IMR-90 (cell line): ENCODE measurements at regions not wholly inside any gene's neighbourhood (a gene's known extent, or its start where the extent isn't known, plus 50 kb on each side); places are given as distances from the start of the nearest gene placed in this dataset.

Experiments
- ATAC-seq: fragments of 200-7000 bp; cut with Tn5 transposase; 2 replicates; pipeline ENCODE4 v1.9.1; 2020; ENCODE audit warnings: low read depth, mild to moderate bottlenecking, moderate library complexity
- BruUV-seq: library from RNA; stranded (reverse); fragments of 400-500 nt; replicated peaks from 2 replicates; lab custom pipeline; 2021; lab: Mats Ljungman, UMichigan
- CTCF ChIA-PET: fragments of 300-600 bp; formaldehyde crosslinking; extraction: SDS; loops from one replicate; lab custom pipeline; 2021; ENCODE audit warnings: antibody characterized with exemption; lab: Yijun Ruan, JAX
- POLR2A ChIA-PET: fragments of 300-600 bp; sonication (Branson Sonifier 250); formaldehyde crosslinking; loops from one replicate; lab custom pipeline; 2022; ENCODE audit warnings: antibody characterized with exemption; ENCODE audit not compliant: unreplicated experiment; lab: Charles Lee
- DNase-seq: peaks from one replicate; pipeline ENCODE4 v3.0.0; 2013
- H2AFZ ChIP-seq: replicated peaks from 2 replicates; pipeline ENCODE3; 2013; ENCODE audit warnings: low read length, mild to moderate bottlenecking; ENCODE audit not compliant: poor library complexity
- H2AK5ac ChIP-seq: 2 replicates; pipeline ENCODE4 v1.6.1; 2013; ENCODE audit warnings: low read depth, low read length, inconsistent platforms
- H2AK9ac ChIP-seq: replicated peaks from 2 replicates; pipeline ENCODE3; 2013; ENCODE audit warnings: mild to moderate bottlenecking, low read depth, low read length, moderate library complexity; ENCODE audit not compliant: poor library complexity
- H2BK120ac ChIP-seq: 2 replicates; pipeline ENCODE4 v1.6.1; 2013; ENCODE audit warnings: low read depth, low read length, inconsistent platforms
- H2BK15ac ChIP-seq: 3 replicates; pipeline ENCODE4 v1.6.1; 2013; ENCODE audit warnings: low read depth, low read length, inconsistent platforms
- H2BK20ac ChIP-seq: 2 replicates; pipeline ENCODE4 v1.6.1; 2013; ENCODE audit warnings: low read depth, mild to moderate bottlenecking, inconsistent platforms, low read length, moderate library complexity
- H2BK5ac ChIP-seq: 2 replicates; pipeline ENCODE4 v1.6.1; 2013; ENCODE audit warnings: mild to moderate bottlenecking, low read depth, low read length, inconsistent platforms; ENCODE audit not compliant: poor library complexity, severe bottlenecking
- H3K14ac ChIP-seq: replicated peaks from 2 replicates; pipeline ENCODE4 v1.6.1; 2013; ENCODE audit warnings: low read depth, low read length, inconsistent platforms
- H3K18ac ChIP-seq: 2 replicates; pipeline ENCODE4 v1.6.1; 2013; ENCODE audit warnings: low read depth, low read length, control low read depth
- H3K23ac ChIP-seq: 2 replicates; pipeline ENCODE4 v1.6.1; 2013; ENCODE audit warnings: low read depth, low read length, inconsistent platforms
- H3K27ac ChIP-seq: 2 replicates; pipeline ENCODE4 v1.5.1; 2013; ENCODE audit warnings: mild to moderate bottlenecking, control low read depth, low read length; ENCODE audit not compliant: insufficient read depth
- H3K27me3 ChIP-seq: 2 replicates; pipeline ENCODE4 v1.6.1; 2013; ENCODE audit warnings: low read length; ENCODE audit not compliant: control insufficient read depth, insufficient read depth
- H3K36me3 ChIP-seq: 2 replicates; pipeline ENCODE4 v1.6.1; 2013; ENCODE audit warnings: low read length, mixed read lengths; ENCODE audit not compliant: control insufficient read depth, insufficient read depth
- H3K4ac ChIP-seq: 2 replicates; pipeline ENCODE4 v1.6.1; 2013; ENCODE audit warnings: low read depth, low read length, inconsistent platforms
- H3K4me1 ChIP-seq: 2 replicates; pipeline ENCODE4 v1.6.1; 2013; ENCODE audit warnings: low read length, mixed read lengths; ENCODE audit not compliant: control insufficient read depth, insufficient read depth
- H3K4me2 ChIP-seq: 2 replicates; pipeline ENCODE4 v1.6.1; 2013; ENCODE audit warnings: low read depth, mild to moderate bottlenecking, control low read depth, low read length, moderate library complexity
- H3K4me3 ChIP-seq: 2 replicates; pipeline ENCODE4 v1.5.1; 2013; ENCODE audit warnings: low read depth, mild to moderate bottlenecking, control low read depth, low read length, moderate library complexity; ENCODE audit not compliant: insufficient read depth
- H3K56ac ChIP-seq: 2 replicates; pipeline ENCODE4 v1.6.1; 2013; ENCODE audit warnings: low read length, inconsistent platforms; ENCODE audit not compliant: insufficient read depth; ENCODE audit errors: extremely low read depth
- H3K79me1 ChIP-seq, 2 experiments: 2 replicates each; pipeline ENCODE4 v1.6.1; 2013; ENCODE audit warnings: low read length in 2 of 2, inconsistent platforms in 1 of 2, low read depth in 1 of 2
- H3K9ac ChIP-seq: 2 replicates; pipeline ENCODE4 v1.6.1; 2013; ENCODE audit warnings: low read depth, low read length, control low read depth
- H3K9me1 ChIP-seq: 2 replicates; pipeline ENCODE4 v1.6.1; 2013; ENCODE audit warnings: low read length, inconsistent platforms; ENCODE audit not compliant: insufficient read depth
- H3K9me3 ChIP-seq: 2 replicates; pipeline ENCODE4 v1.6.1; 2013; ENCODE audit warnings: low read length; ENCODE audit not compliant: control insufficient read depth, insufficient read depth
- H4K20me1 ChIP-seq: 2 replicates; pipeline ENCODE4 v1.6.1; 2013; ENCODE audit warnings: low read length, inconsistent platforms; ENCODE audit not compliant: insufficient read depth
- H4K5ac ChIP-seq: 2 replicates; pipeline ENCODE4 v1.6.1; 2013; ENCODE audit warnings: mild to moderate bottlenecking, low read depth, low read length, control low read depth
- H4K8ac ChIP-seq, 2 experiments: 2 replicates each; pipeline ENCODE4 v1.6.1; 2013; ENCODE audit warnings: low read depth in 2 of 2, low read length in 2 of 2, control low read depth in 1 of 2, inconsistent platforms in 1 of 2
- H4K91ac ChIP-seq: 2 replicates; pipeline ENCODE4 v1.6.1; 2013; ENCODE audit warnings: low read depth, low read length, inconsistent platforms; ENCODE audit not compliant: insufficient read depth
- RFX5 ChIP-seq: IDR thresholded peaks from 2 replicates; pipeline ENCODE4 v1.8.0; 2012; ENCODE audit warnings: low read depth, mild to moderate bottlenecking, low read length, moderate library complexity
- WGBS, 2 experiments: methylation state at CpG; one replicate each; pipeline versions ENCODE4 v1.1.5 to v1.1.7; 2013; ENCODE audit warnings: missing lambda C conversion rate in 2 of 2; ENCODE audit not compliant: insufficient read length in 1 of 2; ENCODE audit errors: extremely low coverage in 2 of 2; 5-methylcytosine and 5-hydroxymethylcytosine counted together
- dilution Hi-C: fragments of 300-500 bp; cut with HindIII; formaldehyde crosslinking; loops from one replicate; pipeline ENCODE4 v1.14.3; 2018; ENCODE audit warnings: low sequenced_read_pairs; ENCODE audit not compliant: unreplicated experiment
- in situ Hi-C: fragments of 300-500 bp; cut with MboI; formaldehyde crosslinking; loops from 3 replicates; pipeline ENCODE4 v1.14.3; 2019; ENCODE audit warnings: low sequenced_read_pairs, inconsistent platforms, mixed read lengths
- intact Hi-C: fragments of 100-400 bp; cut with micrococcal nuclease; formaldehyde crosslinking; loops from 2 replicates; pipeline ENCODE4 v1.10.0; 2022
- TF ChIP-seq, protein P1 (sequence below): conservative IDR thresholded peaks from 2 replicates; pipeline ENCODE4 v1.5.1; 2012; ENCODE audit warnings: mild to moderate bottlenecking, low read depth, low read length, improper control_type of control experiment
- TF ChIP-seq, protein P2 (sequence below): fragments of 150-350 bp; IDR thresholded peaks from 2 replicates; pipeline ENCODE4 v1.6.1; 2017; ENCODE audit warnings: mild to moderate bottlenecking, antibody characterized with exemption, low read length, low read depth

DNA sequence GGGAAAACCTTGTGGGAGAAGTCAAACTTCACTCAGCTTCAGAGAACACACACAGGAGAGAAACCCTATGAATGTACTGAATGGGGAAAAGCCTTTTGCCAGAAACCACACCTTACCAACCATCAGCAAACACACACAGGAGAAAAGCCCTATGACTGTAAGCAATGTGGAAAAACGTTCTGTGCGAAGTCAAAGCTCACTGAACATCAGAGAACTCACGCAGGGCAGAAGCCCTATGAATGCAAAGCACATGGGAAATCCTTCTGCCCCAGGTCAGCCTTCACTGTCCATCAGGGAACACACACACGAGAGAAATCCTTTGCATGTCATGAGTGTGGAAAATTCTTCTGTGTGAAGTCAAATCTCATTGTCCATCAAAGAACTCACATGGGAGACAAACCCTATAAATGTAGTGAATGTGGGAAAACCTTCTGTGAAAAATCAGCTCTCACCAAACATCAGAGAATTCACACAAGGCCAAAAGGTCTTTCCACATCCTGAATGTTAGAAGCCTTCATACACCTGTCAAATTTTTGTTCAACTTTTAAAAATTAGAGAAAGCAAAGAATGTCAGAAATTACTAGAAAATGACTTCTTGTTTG, 199.4 kb downstream of the SMIM20 start:
- ATAC-seq (no peak), DNase-seq (no peak)
- Histone ChIP-seq H4K8ac (no peak overlapping the region), H3K4ac (no peak overlapping the region), H3K14ac (no peak overlapping the region), H2BK15ac (no peak overlapping the region), H2BK120ac (no peak overlapping the region), H4K91ac (no peak overlapping the region), H3K23ac (no peak overlapping the region), H3K18ac (no peak overlapping the region), H3K9me1 (no peaks in the 10 kb centered on the region), H3K56ac (no peak overlapping the region), H2AFZ (no peak overlapping the region), H3K4me2 (no peak overlapping the region), H2AK9ac (no peak overlapping the region), H3K79me1 (no peaks in the 10 kb centered on the region), H3K36me3 (no peaks in the 10 kb centered on the region), H4K5ac (no peak overlapping the region), H3K4me1 (no peaks in the 10 kb centered on the region), H2BK5ac (no peak overlapping the region), H3K9me3 (peaks cover 33% of the 10 kb centered on the region), H2AK5ac (no peak overlapping the region), H3K4me3 (no peak overlapping the region), H3K9ac (no peak overlapping the region), H2BK20ac (no peak overlapping the region), H3K27me3 (peaks cover 3% of the 10 kb centered on the region), H3K27ac (no peak overlapping the region), H4K20me1 (no peaks in the 10 kb centered on the region)
- no TSS peak for BruUV-seq
- intact Hi-C loops: no loop called here
- no peak for TF ChIP-seq RFX5
- TF ChIP-seq, protein P1, sequence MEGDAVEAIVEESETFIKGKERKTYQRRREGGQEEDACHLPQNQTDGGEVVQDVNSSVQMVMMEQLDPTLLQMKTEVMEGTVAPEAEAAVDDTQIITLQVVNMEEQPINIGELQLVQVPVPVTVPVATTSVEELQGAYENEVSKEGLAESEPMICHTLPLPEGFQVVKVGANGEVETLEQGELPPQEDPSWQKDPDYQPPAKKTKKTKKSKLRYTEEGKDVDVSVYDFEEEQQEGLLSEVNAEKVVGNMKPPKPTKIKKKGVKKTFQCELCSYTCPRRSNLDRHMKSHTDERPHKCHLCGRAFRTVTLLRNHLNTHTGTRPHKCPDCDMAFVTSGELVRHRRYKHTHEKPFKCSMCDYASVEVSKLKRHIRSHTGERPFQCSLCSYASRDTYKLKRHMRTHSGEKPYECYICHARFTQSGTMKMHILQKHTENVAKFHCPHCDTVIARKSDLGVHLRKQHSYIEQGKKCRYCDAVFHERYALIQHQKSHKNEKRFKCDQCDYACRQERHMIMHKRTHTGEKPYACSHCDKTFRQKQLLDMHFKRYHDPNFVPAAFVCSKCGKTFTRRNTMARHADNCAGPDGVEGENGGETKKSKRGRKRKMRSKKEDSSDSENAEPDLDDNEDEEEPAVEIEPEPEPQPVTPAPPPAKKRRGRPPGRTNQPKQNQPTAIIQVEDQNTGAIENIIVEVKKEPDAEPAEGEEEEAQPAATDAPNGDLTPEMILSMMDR: no peak
- TF ChIP-seq, protein P2, sequence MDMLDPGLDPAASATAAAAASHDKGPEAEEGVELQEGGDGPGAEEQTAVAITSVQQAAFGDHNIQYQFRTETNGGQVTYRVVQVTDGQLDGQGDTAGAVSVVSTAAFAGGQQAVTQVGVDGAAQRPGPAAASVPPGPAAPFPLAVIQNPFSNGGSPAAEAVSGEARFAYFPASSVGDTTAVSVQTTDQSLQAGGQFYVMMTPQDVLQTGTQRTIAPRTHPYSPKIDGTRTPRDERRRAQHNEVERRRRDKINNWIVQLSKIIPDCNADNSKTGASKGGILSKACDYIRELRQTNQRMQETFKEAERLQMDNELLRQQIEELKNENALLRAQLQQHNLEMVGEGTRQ: no peak
- ChIA-PET CTCF (no interaction called here), POLR2A (no interaction called here)
- no CpG with 5 or more reads among the region's 4 CpGs for WGBS, 2 experiments
- in situ Hi-C loops: no loop called here
- dilution Hi-C loops: no loop called here
